Fibroblast of pulmonary artery (primary cell): ENCODE measurements at regions not wholly inside any gene's neighbourhood (a gene's known extent, or its start where the extent isn't known, plus 50 kb on each side); places are given as distances from the start of the nearest gene placed in this dataset.

Experiments used
- DNase-seq: peaks from one replicate; pipeline ENCODE4 v3.0.0-alpha.2; 2010; ENCODE audit warnings: low read depth
- H3K4me3 ChIP-seq: replicated peaks from 2 replicates; pipeline ENCODE4 v1.5.1; 2011; ENCODE audit warnings: low read depth, mild to moderate bottlenecking, control low read depth, low read length, moderate library complexity
- TF ChIP-seq, protein P1 (sequence below): IDR thresholded peaks from 2 replicates; pipeline ENCODE4 v1.5.1; 2011; ENCODE audit warnings: mild to moderate bottlenecking, control low read depth, low read length, inconsistent platforms; ENCODE audit errors: missing control alignments

DNA sequence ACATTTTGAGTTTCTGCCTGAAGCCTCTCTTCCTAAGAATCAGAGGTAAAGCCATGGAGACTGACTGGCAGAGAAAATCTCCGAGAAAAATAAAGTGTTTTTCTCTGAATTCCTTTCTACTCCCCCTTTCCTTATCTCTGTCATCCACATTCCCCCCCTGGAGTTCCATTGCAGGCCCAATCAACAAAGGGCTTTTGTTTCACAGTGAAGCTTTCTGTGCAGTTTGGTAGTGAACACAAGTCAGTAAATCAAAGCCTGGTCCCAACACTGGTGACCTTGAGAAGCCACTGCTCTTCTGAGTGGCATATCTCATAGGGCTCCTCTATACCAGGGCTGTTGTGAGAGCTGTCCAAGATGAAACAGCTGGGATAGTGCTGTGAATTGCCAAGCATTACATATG is 228.4 kb downstream of the SEC16B start:
- DNase-seq: no peak

DNA sequence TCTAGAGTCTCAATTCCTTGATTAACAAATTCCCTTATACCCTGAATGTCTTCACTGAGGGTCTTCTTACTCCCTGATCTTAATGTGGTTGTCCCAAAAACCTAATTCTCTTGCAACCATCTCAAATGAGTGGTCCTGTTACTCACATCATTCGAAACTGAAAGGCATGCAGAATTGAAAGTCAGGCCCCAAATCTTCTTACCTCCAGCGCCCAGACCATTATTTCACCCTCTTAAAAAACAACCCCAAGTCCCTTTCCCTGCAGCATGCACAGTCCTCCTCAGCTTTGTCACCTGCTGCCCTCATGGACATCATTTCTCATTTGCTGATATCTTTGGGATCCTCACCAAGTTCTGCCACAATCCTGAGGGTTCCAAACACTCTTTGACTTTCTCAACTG is 230.1 kb downstream of the SEC16B start:
- no peak for DNase-seq
- H3K4me3 ChIP-seq: no peak overlapping the region
- TF ChIP-seq, protein P1, sequence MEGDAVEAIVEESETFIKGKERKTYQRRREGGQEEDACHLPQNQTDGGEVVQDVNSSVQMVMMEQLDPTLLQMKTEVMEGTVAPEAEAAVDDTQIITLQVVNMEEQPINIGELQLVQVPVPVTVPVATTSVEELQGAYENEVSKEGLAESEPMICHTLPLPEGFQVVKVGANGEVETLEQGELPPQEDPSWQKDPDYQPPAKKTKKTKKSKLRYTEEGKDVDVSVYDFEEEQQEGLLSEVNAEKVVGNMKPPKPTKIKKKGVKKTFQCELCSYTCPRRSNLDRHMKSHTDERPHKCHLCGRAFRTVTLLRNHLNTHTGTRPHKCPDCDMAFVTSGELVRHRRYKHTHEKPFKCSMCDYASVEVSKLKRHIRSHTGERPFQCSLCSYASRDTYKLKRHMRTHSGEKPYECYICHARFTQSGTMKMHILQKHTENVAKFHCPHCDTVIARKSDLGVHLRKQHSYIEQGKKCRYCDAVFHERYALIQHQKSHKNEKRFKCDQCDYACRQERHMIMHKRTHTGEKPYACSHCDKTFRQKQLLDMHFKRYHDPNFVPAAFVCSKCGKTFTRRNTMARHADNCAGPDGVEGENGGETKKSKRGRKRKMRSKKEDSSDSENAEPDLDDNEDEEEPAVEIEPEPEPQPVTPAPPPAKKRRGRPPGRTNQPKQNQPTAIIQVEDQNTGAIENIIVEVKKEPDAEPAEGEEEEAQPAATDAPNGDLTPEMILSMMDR: no peak

More for the DNA sequence above, 228.4 kb downstream of the SEC16B start:
- TF ChIP-seq, protein P1: no peak
- H3K4me3 ChIP-seq: no peak overlapping the region

DNA sequence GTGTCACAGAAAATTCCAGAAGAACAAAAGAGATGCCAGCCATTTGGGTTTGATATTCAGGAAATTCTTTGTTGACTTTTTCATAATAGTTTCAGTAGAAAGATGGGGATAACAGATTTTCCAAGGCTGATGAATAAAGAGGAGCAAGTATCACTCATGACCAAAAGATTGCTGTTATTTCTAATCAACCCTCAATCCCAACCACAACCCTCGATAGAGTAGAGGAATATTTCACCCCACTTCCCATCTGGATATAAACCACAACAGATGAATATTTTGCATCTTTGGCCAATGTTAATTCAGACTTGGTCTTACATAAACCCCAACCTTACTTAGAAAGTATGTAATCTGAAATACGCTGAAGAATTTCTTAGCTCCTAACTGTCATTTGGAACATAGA is 232.4 kb downstream of the SEC16B start:
- TF ChIP-seq, protein P1: no peak
- DNase-seq: no peak

DNA sequence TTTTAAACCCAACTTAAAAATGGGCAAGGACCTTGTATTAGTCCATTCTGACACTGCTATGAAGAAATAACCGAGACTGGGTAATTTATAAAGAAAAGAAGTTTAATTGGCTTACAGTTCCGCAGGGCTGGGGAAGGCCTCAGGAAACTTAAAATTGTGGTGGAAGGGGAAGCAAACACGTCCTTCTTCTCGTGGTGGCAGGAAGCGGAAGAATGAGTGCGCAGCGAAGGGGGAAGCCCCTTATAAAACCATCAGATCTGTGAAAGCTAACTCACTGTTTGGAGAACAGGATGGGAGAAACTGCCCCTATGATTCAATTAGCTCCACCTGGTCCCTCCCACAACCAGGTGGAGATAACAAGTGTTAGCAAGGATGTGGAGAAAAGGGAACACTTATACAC is 237.7 kb downstream of the SEC16B start:
- no peak for DNase-seq

More for the DNA sequence above, 232.4 kb downstream of the SEC16B start:
- H3K4me3 ChIP-seq: no peak overlapping the region

DNA sequence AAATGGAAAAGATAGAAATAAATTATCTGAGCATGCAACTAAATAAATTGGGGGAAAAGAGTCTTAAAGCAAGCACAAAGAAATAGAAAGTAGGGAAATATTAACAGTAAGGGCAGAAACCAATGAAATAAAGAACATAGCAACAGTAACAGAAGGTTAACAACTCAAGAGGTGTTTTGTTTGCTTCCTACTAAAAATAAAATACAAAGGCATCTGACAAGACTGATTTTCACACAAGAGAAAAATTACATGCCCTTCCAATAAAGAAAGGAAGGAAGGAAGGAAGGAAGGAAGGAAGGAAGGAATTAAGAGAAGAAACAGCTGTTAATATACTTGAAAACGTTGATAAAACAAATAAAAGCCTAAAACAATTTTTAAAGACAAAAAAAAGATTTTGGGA is 240.2 kb downstream of the SEC16B start:
- TF ChIP-seq, protein P1: no peak
- H3K4me3 ChIP-seq: no peak overlapping the region

More for the DNA sequence above, 237.7 kb downstream of the SEC16B start:
- no peak overlapping the region for H3K4me3 ChIP-seq
- TF ChIP-seq, protein P1: no peak

DNA sequence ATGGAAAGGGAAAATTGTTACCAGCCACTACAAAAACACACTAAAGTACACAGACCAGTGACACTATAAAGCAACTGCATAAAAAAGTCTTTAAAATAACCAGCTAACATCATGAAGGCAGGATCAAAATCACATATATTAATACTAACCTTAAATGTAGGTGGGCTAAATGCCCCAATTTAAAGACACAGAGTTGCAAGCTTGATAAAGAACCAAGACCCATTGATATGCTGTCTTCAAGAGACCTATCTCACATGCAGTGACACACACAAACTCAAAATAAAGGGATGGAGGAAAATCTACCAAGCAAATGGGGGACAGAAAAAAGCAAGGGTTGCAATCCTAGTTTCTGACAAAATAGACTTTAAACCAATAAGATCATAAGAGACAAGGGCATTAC is 246.3 kb downstream of the SEC16B start:
- TF ChIP-seq, protein P1: no peak
- no peak for DNase-seq
- no peak overlapping the region for H3K4me3 ChIP-seq

More for the DNA sequence above, 240.2 kb downstream of the SEC16B start:
- no peak for DNase-seq
